GM12873 (cell line): ENCODE measurements at regions not wholly inside any gene's neighbourhood (a gene's known extent, or its start where the extent isn't known, plus 50 kb on each side); places are given as distances from the start of the nearest gene placed in this dataset.

Source experiments
- CTCF ChIP-seq: IDR thresholded peaks from 2 replicates; pipeline ENCODE4 v1.5.1; 2012; ENCODE audit warnings: low read depth, mild to moderate bottlenecking, moderate library complexity, low read length, control low read depth; ENCODE audit not compliant: insufficient read depth; ENCODE audit errors: missing control alignments

GRCh38 chr11:22491555-22492225 lies 133.9 kb downstream of the FANCF start:
- no peak for TF ChIP-seq CTCF

DNA sequence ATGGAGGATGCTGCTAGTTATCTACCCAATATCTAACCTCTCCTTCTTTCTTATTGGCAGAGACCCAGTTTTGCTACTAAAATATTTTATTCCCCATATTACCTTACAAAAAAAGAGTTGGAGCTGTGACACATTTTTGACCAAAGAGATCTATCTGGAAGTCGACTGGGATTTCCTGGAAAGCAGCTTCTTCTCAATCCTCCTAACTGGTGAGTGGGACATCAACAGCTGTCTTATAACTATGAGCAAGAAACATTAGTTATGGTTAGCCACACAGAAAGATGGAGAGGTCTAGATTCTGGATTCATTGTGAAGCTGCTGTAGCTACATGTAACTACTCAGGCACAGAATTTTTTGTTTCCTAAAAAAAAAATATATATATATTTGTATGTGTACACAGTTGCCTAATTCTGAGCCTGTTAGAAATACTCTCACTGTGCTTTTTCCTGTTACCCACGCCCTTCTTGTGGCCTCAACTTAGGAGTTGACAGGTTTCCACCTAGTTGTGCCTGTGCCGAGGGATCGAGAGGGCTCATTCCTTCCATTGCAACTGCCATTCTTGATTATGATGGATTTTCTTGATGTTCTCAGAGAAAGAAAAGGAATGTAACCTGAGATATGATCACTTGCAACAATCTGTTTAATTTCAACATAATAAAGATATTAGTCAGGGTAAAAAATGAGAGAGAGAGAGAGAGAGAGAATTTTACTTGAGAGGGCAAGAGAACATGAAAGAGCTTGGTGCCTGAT lies 142.0 kb downstream of the SLC17A6 start:
- TF ChIP-seq CTCF = no peak

DNA sequence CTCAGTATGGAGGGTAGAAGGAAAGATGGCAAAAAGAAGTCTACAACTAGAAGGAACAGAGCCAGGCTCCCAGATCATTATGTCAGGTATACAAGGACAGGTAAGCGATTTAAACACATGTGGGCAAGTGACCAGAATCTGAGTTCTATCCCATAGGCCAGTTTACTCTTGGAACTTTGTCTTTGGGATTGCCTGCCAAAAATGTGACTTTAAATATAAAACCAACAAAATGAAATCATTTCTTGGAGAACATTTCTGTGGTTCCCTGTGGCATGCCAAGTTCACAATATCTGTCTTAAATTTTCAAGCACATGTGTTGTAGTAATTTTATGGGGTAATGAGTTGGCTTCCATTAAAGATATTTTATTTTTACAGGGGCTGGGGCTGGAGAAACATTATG lies 141.0 kb downstream of the SLC17A6 start:
- no peak for TF ChIP-seq CTCF

DNA sequence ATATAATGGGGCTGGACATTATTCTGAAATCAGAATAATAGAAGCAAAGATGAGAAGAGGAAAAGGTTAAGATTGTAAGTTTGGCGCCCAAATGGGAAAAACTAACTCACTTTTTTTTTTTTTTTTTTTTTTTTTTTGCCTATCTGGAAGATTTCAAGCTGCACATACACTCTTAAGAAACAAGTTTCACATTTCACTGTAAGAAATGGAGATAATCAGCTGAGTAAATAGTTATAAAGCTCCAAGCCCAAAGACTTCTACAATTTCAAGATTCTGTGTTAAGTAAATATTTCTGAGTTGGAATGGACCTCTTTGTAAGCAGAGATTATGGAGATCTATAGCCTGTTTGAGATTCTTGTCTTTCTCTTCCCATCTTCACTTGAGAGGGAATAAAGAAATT lies 140.0 kb downstream of the SLC17A6 start:
- no peak for TF ChIP-seq CTCF

GRCh38 chr11:22477312-22477711 lies 139.1 kb downstream of the SLC17A6 start:
- TF ChIP-seq CTCF = no peak

DNA sequence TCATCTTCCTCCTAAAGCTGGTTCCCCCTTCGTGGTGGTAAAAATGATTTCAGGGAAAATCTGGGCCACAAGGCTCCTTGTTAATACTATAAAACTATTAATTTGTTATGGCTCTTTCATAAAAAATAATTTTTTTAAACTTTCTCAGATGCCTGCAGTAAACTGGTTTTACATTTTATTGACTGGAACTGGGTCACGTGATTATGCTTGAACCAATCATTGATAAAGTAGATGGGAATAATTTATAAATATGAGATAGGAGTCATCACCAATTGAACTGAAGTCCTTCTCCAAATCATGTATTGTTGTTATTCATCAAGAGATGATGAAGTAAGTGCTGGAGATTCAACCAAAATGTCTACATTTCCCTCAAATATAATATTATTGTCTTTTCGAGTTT lies 138.4 kb downstream of the SLC17A6 start:
- no peak for TF ChIP-seq CTCF

GRCh38 chr11:22474616-22475015 lies 136.4 kb downstream of the SLC17A6 start:
- TF ChIP-seq CTCF = no peak
